ENCODE measurements at regions not wholly inside any gene's neighbourhood (a gene's known extent, or its start where the extent isn't known, plus 50 kb on each side); places are given as distances from the start of the nearest gene placed in this dataset.

GRCh38 chr7:17668122-17668521 lies 272.2 kb downstream of the SNX13 start:
- TF ChIP-seq POLR2A (IDR thresholded peaks at IDR 0.05): no peak
- TF ChIP-seq CTCF (IDR thresholded peaks at IDR 0.05): no peak
